B cell (primary cell): ENCODE measurements at regions not wholly inside any gene's neighbourhood (a gene's known extent, or its start where the extent isn't known, plus 50 kb on each side); places are given as distances from the start of the nearest gene placed in this dataset.

Experiments used
- ATAC-seq: fragments of 200-7000 bp; cut with Tn5 transposase; one replicate; pipeline ENCODE4 v1.10.0; 2021; ENCODE audit warnings: low read depth, mild to moderate bottlenecking, moderate number of reproducible peaks, moderate library complexity
- CTCF ChIA-PET: fragments of 350-600 bp; sonication (Branson Sonifier 250); formaldehyde crosslinking; loops from one replicate; lab custom pipeline; 2021; ENCODE audit warnings: antibody characterized with exemption, inconsistent platforms; lab: Charles Lee
- POLR2A ChIA-PET: fragments of 350-600 bp; sonication (Branson Sonifier 250); formaldehyde crosslinking; loops from one replicate; lab custom pipeline; 2021; ENCODE audit warnings: antibody characterized with exemption; lab: Charles Lee
- DNase-seq: peaks from one replicate; pipeline ENCODE4 v3.0.0; 2013
- H2AFZ ChIP-seq: 2 replicates; pipeline ENCODE4 v1.6.1; 2012; ENCODE audit warnings: mild to moderate bottlenecking, low read depth, low read length; ENCODE audit not compliant: insufficient read depth, poor library complexity, severe bottlenecking
- H3K27ac ChIP-seq, 2 donors: 1 replicate in 1 of 2; 2 replicates in 1 of 2; pipeline ENCODE4 v1.5.1; 2012 to 2013; ENCODE audit warnings: low read length in 2 of 2, mild to moderate bottlenecking in 2 of 2, moderate library complexity in 1 of 2
- H3K27me3 ChIP-seq, 4 experiments: fragments of 200-600 bp in 1 of 4; sonication (generic) in 1 of 4; replicated peaks in 1 of 4; 1 replicate in 2 of 4; 2 replicates in 2 of 4; pipeline versions ENCODE4 v1.6.1 to v1.7.0; 2013 to 2016; ENCODE audit warnings: low read length in 3 of 4, mild to moderate bottlenecking in 2 of 4, mixed read lengths in 1 of 4, moderate library complexity in 1 of 4; ENCODE audit not compliant: insufficient read depth in 4 of 4, control insufficient read depth in 3 of 4; ENCODE audit errors: control extremely low read depth in 1 of 4
- H3K36me3 ChIP-seq, 2 experiments: replicated peaks in 1 of 2; 1 replicate in 1 of 2; 2 replicates in 1 of 2; pipeline versions ENCODE4 v1.6.1 to v1.7.1; 2013; ENCODE audit warnings: low read length in 1 of 2; ENCODE audit not compliant: insufficient read depth in 2 of 2, control insufficient read depth in 1 of 2; ENCODE audit errors: control extremely low read depth in 1 of 2, extremely low read depth in 1 of 2
- H3K4me1 ChIP-seq, 2 donors: fragments of 200-600 bp in 1 of 2; sonication (generic) in 1 of 2; 1 replicate in 1 of 2; 2 replicates in 1 of 2; pipeline versions ENCODE4 v1.5.1 to v1.6.1; 2013 to 2017; ENCODE audit warnings: low read length in 2 of 2; ENCODE audit not compliant: control insufficient read depth in 2 of 2, insufficient read depth in 2 of 2
- H3K4me2 ChIP-seq: replicated peaks from 2 replicates; pipeline ENCODE3; 2012; ENCODE audit warnings: mild to moderate bottlenecking, low read depth, low read length; ENCODE audit not compliant: poor library complexity, severe bottlenecking
- H3K4me3 ChIP-seq, 5 experiments: fragments of 200-600 bp in 1 of 5; sonication (generic) in 1 of 5; 1 replicate in 3 of 5; 2 replicates in 2 of 5; pipeline versions ENCODE4 v1.5.1 to v1.7.0; 2011 to 2016; ENCODE audit warnings: low read length in 4 of 5, mild to moderate bottlenecking in 4 of 5, low read depth in 2 of 5, control low read depth in 1 of 5, moderate library complexity in 1 of 5; ENCODE audit not compliant: insufficient read depth in 1 of 5; ENCODE audit errors: control extremely low read depth in 1 of 5, extremely low read depth in 1 of 5
- H3K79me2 ChIP-seq: fragments of 200-600 bp; sonication (generic); one replicate; pipeline ENCODE4 v1.6.0; 2016; ENCODE audit warnings: low read length; ENCODE audit not compliant: control insufficient read depth, insufficient read depth
- H3K9ac ChIP-seq: fragments of 200-600 bp; sonication (generic); 2 replicates; pipeline ENCODE4 v1.6.1; 2017; ENCODE audit warnings: mild to moderate bottlenecking, low read length, moderate library complexity
- H3K9me3 ChIP-seq, 3 donors: one replicate each; pipeline versions ENCODE4 v1.6.1 to v1.7.1; 2013; ENCODE audit warnings: low read length in 2 of 3; ENCODE audit not compliant: control insufficient read depth in 2 of 3, insufficient read depth in 1 of 3; ENCODE audit errors: control extremely low read depth in 1 of 3
- H4K20me1 ChIP-seq: 2 replicates; pipeline ENCODE4 v1.6.0; 2012; ENCODE audit warnings: mild to moderate bottlenecking, low read length; ENCODE audit not compliant: insufficient read depth, control insufficient read depth, poor library complexity, severe bottlenecking
- H3K27ac Mint-ChIP-seq: one replicate; pipeline ENCODE4 v1.8.0; 2021; ENCODE audit warnings: mixed read lengths
- H3K27me3 Mint-ChIP-seq: one replicate; pipeline ENCODE4 v1.8.0; 2021; ENCODE audit warnings: mixed read lengths
- H3K4me1 Mint-ChIP-seq: one replicate; pipeline ENCODE4 v1.8.0; 2021; ENCODE audit warnings: mixed read lengths
- H3K4me3 Mint-ChIP-seq: one replicate; pipeline ENCODE4 v1.8.0; 2021; ENCODE audit warnings: mixed read lengths
- H3K9me3 Mint-ChIP-seq: one replicate; pipeline ENCODE4 v1.8.0; 2022; ENCODE audit warnings: mixed read lengths; ENCODE audit not compliant: insufficient read depth
- EZH2 ChIP-seq: IDR thresholded peaks from 2 replicates; pipeline ENCODE4 v1.6.1; 2012; ENCODE audit warnings: borderline replicate concordance, low read depth, mild to moderate bottlenecking, moderate library complexity, low read length; ENCODE audit not compliant: insufficient read depth, poor library complexity, severe bottlenecking
- WGBS: methylation state at CpG from one replicate; pipeline ENCODE4 v1.1.5; 2013; ENCODE audit warnings: missing lambda C conversion rate; ENCODE audit not compliant: insufficient coverage; 5-methylcytosine and 5-hydroxymethylcytosine counted together
- intact Hi-C: fragments of 100-400 bp; cut with micrococcal nuclease; formaldehyde crosslinking; loops from one replicate; pipeline ENCODE4 v1.10.0; 2022
- TF ChIP-seq, protein P1 (sequence below): fragments of 200-600 bp; IDR thresholded peaks from one replicate; pipeline ENCODE4 v1.8.0; 2022; ENCODE audit warnings: antibody characterized with exemption, mild to moderate bottlenecking

DNA sequence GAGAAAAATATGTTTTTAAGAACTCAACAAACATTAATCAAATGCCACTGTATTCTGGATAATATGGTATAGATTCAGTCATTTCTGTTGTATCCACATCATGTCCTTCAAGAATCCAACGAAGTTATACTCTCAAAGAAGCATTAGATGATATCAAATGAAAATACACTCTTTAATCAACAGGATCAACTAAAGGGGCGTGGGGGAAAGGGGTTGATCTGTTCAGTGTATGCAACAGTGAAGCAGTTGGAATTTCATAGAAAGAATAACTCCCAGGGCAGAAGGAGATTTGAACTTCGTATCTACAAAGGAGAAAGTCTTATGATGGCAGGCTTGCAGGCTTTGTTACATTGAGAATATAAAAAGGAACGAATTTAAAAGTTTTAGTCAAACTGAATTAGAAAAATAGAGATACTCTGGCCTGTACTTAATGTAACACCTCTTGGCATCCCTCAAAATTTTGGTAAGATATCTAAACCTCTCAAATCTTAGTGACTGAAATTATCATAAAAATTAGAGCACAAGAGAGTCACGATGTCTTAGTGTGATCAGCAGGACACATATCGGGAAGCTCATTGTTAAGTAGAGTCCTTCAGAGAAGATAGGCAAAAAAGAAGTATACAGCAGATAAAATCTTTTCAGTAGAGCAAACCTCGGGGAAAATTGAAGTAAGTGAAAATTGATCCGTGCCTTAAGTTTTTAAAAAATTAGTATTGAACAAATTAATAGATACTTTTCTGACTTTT lies 431.4 kb downstream of the KCNJ18 start:
- peaks cover 0 to 4% (median 0%) of the 10 kb centered on the region in 3 donors for H3K9me3 ChIP-seq
- H3K4me2 ChIP-seq: no peak overlapping the region
- intact Hi-C loops: no loop called here
- no peaks in the 10 kb centered on the region for H3K4me1 ChIP-seq
- Mint-ChIP-seq H3K4me1 (no peaks in the 10 kb centered on the region), H3K4me3 (no peak overlapping the region), H3K27ac (no peak overlapping the region), H3K27me3 (no peaks in the 10 kb centered on the region), H3K9me3 (no peaks in the 10 kb centered on the region)
- H3K27ac ChIP-seq: no peak overlapping the region
- no peak overlapping the region for H3K4me3 ChIP-seq
- H3K36me3 ChIP-seq: no peaks in the 10 kb centered on the region
- H3K9ac ChIP-seq: no peak overlapping the region
- H3K27me3 ChIP-seq: no peaks in the 10 kb centered on the region
- DNase-seq: no peak
- H3K79me2 ChIP-seq: no peaks in the 10 kb centered on the region
- H2AFZ ChIP-seq: no peak overlapping the region
- ATAC-seq: no peak
- CTCF ChIA-PET: no interaction called here
- no peaks in the 10 kb centered on the region for H4K20me1 ChIP-seq
- POLR2A ChIA-PET: no interaction called here
- TF ChIP-seq, protein P1, sequence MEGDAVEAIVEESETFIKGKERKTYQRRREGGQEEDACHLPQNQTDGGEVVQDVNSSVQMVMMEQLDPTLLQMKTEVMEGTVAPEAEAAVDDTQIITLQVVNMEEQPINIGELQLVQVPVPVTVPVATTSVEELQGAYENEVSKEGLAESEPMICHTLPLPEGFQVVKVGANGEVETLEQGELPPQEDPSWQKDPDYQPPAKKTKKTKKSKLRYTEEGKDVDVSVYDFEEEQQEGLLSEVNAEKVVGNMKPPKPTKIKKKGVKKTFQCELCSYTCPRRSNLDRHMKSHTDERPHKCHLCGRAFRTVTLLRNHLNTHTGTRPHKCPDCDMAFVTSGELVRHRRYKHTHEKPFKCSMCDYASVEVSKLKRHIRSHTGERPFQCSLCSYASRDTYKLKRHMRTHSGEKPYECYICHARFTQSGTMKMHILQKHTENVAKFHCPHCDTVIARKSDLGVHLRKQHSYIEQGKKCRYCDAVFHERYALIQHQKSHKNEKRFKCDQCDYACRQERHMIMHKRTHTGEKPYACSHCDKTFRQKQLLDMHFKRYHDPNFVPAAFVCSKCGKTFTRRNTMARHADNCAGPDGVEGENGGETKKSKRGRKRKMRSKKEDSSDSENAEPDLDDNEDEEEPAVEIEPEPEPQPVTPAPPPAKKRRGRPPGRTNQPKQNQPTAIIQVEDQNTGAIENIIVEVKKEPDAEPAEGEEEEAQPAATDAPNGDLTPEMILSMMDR: no peak
- no peak for TF ChIP-seq EZH2
- 54% methylated on average over 5 of the region's 8 CpGs for WGBS

DNA sequence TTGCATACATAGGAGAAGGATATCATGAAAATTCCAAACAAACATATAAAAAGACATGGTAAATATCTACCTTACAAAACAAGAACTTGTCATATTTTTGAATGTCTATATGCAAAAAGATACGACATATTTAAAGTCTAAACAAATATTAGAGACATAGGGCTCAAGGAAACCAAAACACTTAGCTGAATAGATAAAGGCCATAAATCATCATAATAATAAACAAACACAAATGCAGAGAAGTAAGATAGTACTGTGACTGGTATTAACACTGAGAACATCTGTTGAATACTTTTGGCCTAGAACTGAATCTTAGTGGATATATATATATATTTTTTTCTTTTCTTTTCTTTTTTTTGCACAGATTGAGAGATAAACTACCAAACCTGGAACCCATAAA lies 435.8 kb downstream of the KCNJ18 start:
- H4K20me1 ChIP-seq: no peaks in the 10 kb centered on the region
- DNase-seq (no peak), ATAC-seq (no peak)
- ChIA-PET POLR2A (no interaction called here), CTCF (no interaction called here)
- Mint-ChIP-seq H3K4me1 (no peaks in the 10 kb centered on the region), H3K27ac (no peak overlapping the region), H3K9me3 (peaks cover 7% of the 10 kb centered on the region), H3K4me3 (no peak overlapping the region), H3K27me3 (no peaks in the 10 kb centered on the region)
- no peaks in the 10 kb centered on the region for H3K36me3 ChIP-seq
- H3K9me3 ChIP-seq: peaks cover 0 to 9% (median 0%) of the 10 kb centered on the region in 3 donors
- H3K4me2 ChIP-seq: no peak overlapping the region
- intact Hi-C loops: no loop called here
- no peaks in the 10 kb centered on the region for H3K4me1 ChIP-seq
- H2AFZ ChIP-seq: no peak overlapping the region
- no peaks in the 10 kb centered on the region for H3K79me2 ChIP-seq
- no peak overlapping the region for H3K9ac ChIP-seq
- WGBS: no CpG with 5 or more reads among the region's 1 CpG
- TF ChIP-seq, protein P1: no peak
- no peak for TF ChIP-seq EZH2
- H3K4me3 ChIP-seq: no peak overlapping the region
- no peak overlapping the region for H3K27ac ChIP-seq
- no peaks in the 10 kb centered on the region for H3K27me3 ChIP-seq
